Activated T-cell treated with anti-CD3 and anti-CD28 coated beads for 48 hours (primary cell): ENCODE measurements at regions not wholly inside any gene's neighbourhood (a gene's known extent, or its start where the extent isn't known, plus 50 kb on each side); places are given as distances from the start of the nearest gene placed in this dataset.
"Not testable (repeated sequence)": the region's sequence is repeated elsewhere in the genome, so short reads cannot be mapped to it uniquely, and the experiment has no call there.

ENCODE experiments used
- DNase-seq: peaks from one replicate; pipeline ENCODE4 v3.0.0-alpha.2; 2020; ENCODE audit warnings: low read depth

GRCh38 chr20:53800418-53800817 is 206.8 kb upstream of the ZNF217 start:
- no peak for DNase-seq

GRCh38 chr20:53797085-53797484 is 203.4 kb upstream of the ZNF217 start:
- no peak for DNase-seq

- DNase-seq, result no peak
Measured at GRCh38 chr20:53795170-53795569, 201.5 kb upstream of the ZNF217 start.

- no peak for DNase-seq
Measured at GRCh38 chr20:53794529-53795115, 201.0 kb upstream of the ZNF217 start.

- no peak for DNase-seq
Measured at GRCh38 chr20:53793783-53794383, 200.2 kb upstream of the ZNF217 start.

- no peak for DNase-seq
Measured at GRCh38 chr20:53792946-53793536, 199.4 kb upstream of the ZNF217 start.

GRCh38 chr20:53789989-53790675 is 196.5 kb upstream of the ZNF217 start:
- DNase-seq, result no peak

GRCh38 chr20:53788253-53789022 is 194.8 kb upstream of the ZNF217 start:
- DNase-seq, result no peak

- DNase-seq, result not testable (repeated sequence)
Measured at GRCh38 chr20:53787491-53787931, 193.9 kb upstream of the ZNF217 start.

- no peak for DNase-seq
Measured at GRCh38 chr20:53786445-53787267, 193.0 kb upstream of the ZNF217 start.

GRCh38 chr20:53786071-53786444 is 192.4 kb upstream of the ZNF217 start:
- DNase-seq, result no peak

GRCh38 chr20:53785320-53785719 is 191.7 kb upstream of the ZNF217 start:
- no peak for DNase-seq

GRCh38 chr20:53783768-53784167 is 190.1 kb upstream of the ZNF217 start:
- DNase-seq, result no peak

GRCh38 chr20:53782612-53783246 is 189.1 kb upstream of the ZNF217 start:
- DNase-seq, result no peak

- no peak for DNase-seq
Measured at GRCh38 chr20:53779822-53780221, 186.2 kb upstream of the ZNF217 start.

- DNase-seq, result no peak
Measured at GRCh38 chr20:53778736-53779135, 185.1 kb upstream of the ZNF217 start.

- DNase-seq, result no peak
Measured at GRCh38 chr20:53778041-53778516, 184.4 kb upstream of the ZNF217 start.

GRCh38 chr20:53777402-53777801 is 183.8 kb upstream of the ZNF217 start:
- DNase-seq, result not testable (repeated sequence)

- DNase-seq, result no peak
Measured at GRCh38 chr20:53776858-53777257, 183.2 kb upstream of the ZNF217 start.

GRCh38 chr20:53774461-53775203 is 181.0 kb upstream of the ZNF217 start:
- no peak for DNase-seq
